Activated CD4-positive, alpha-beta T cell treated with anti-CD3 and anti-CD28 coated beads, Interleukin-2, amount 50 U/mL, for 48 hours (primary cell): ENCODE measurements at regions not wholly inside any gene's neighbourhood (a gene's known extent, or its start where the extent isn't known, plus 50 kb on each side); places are given as distances from the start of the nearest gene placed in this dataset.
A peak's percentile ranks its signal among the peaks of the same experiment; 100 is the strongest.

ENCODE experiments used
- DNase-seq, 2 experiments: peaks; one replicate each; pipeline ENCODE4 v3.0.0-alpha.2; 2020

DNA sequence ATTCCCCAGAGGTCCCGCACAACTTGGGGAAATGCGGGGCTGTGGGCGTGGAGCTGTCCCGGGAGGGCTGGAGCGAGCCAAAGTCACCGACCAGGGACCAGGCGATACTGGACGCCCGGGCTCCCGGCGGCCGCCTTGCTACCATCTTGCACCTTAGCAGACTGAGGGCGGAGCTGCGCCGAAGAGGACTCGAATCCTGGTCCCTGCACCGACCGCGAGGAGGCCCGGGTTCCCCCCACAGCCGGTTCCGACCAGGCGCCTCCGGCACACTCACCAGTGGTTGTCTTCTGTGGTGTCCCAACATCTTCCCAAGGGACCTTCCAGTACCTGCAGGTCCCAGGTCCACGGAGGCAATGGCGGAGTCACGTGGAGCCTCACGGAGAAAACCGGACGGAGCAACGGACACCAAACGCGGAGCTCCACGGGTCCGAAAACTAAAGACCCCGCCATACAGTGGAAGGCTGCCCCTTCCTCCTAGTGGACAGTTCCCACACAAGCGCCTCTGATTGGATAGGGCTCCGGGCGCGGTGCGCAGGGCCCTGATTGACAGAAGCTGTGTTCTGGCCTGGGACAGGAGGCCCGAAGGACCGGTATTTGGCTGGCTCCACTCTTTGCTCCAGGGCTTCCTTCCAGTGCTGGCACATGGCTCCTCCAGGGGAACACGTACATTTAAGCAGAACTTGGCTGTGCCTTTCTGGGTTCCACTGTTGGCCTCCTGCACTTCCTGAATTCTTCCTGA lies 124.6 kb upstream of the ZNF479 start:
- no peak for DNase-seq

DNA sequence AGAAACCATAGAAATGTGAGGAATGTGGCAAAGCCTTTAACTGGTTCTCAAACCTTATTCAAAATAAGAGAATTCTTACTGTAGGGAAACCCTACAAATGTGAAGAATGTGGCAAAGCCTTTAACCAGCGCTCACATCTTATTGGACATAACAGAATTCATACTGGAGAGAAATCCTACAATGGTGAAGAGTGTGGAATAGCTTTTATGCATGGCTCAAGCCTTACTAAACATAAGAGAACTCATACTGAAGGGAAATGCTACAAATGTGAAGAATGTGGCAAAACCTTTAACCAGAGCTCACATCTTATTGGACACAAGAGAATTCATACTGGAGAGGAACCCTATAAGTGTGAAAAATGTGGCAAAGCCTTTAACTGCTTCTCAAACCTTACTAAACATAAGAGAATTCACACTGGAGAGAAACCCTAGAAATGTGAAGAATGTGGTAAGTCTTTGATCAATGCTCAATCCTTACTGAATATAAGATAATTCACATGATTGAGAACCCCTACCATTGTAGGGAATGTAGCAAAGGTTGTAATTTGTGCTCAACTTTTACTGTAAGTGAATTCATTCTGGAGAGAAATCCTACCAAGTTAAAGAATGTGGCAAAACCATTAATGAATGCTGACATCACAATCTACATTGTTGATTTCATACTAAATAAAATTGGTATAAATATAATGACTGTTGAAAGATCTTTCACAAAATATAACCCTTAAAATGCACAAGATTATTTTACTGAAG lies 142.5 kb upstream of the ZNF479 start:
- DNase-seq = no peak

DNA sequence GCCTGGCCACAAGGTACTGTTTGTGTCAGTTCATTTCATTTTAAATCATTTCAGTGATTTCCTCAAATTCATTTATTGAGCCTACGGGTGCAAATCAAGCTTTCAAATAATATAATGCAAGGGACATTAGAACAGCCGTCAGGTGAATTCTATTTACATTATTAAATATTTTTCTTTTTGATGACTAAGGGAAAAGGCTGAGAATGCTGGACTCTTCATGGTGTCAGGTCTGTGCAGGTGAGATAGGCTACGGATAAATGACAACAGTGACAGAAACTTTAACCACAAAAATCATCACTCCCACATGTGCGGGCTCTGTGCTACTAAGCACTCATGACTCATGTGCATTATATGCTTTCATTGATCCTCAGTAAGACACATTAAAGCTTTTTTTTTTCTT lies 149.2 kb upstream of the ZNF716 start:
- no peak for DNase-seq

DNA sequence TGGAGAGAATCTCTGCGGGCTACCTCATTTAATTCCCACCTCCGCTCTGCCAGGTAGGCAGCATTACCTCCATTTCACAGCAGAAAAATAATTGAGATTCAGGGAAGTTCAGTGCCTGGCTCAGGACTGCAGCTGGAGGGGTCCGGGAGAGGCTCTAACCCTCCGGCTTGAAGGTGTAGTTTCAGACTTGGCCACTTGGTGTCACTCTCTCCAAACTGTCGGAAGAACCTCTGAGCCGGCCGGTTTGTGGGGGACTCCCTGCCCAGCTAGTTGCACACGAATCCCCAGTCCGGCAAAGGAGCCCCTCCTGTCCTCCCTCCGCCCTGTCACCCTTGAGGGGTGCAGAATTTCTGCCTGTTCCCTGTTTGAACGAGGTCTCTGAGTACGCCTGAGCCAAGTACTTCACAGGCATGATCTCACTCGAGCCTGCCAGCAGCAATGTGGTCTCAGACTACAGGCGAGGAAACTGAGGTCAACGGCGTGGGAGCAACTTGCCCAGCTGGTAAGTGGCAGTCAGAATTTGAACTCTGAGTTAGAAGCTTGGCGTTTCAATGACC lies 144.7 kb upstream of the ZNF716 start:
- no peak for DNase-seq

DNA sequence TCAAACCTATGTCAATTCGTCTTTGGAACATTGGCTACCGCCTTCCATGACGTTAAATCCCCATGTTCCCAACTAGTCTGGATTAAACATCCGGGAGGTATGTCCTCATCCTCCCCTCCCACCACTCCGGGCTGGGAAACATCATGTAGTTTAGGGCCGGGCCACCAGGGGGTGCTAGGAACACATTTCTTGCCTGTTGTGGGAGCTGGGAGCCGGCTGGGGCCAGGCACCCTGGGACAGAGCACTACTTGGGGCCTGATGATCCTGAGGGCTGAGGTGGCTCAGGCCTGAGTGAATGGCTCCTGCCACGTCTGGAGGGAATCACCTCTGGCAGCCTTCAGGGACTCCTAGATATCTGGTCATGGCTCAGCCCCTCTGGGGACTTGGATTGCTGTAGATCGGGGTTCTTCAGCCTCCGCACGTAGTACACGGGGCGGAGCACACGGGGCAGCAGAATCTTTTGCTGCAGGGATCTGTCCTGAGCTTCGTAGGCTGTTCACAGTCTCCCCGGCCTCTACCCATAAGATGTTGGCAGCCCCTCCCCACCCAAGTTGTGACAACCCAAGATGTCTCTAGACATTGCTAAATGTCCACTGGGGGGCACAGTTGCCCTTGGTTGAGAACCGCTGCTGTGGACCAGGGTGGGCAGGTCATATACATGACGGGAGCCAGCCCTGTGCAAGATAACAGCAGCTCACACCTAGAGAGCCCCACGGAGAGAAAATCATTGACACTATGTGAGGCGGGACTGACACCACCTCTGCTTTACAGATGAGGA lies 141.2 kb upstream of the ZNF716 start:
- peak; percentile 6 to 7 for DNase-seq

DNA sequence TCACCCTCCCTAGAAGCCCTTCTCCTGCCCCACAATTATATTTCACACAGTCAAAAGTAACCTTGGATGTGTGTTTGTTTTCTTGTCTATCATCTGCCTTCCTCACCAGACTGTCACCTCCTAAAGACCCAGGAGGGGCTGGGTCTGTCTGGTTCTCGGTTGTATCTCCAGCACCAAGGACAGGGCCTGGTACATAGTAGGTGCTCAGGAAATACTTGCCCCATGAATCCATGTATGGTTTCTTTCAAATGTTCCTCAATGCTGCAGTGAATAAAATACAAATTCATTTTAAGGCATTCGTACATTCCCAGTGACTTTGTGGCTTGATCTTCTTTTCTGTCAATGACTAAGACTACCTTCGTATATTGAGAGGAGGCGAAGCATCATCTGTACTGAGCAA lies 122.9 kb upstream of the ZNF716 start:
- no peak for DNase-seq

DNA sequence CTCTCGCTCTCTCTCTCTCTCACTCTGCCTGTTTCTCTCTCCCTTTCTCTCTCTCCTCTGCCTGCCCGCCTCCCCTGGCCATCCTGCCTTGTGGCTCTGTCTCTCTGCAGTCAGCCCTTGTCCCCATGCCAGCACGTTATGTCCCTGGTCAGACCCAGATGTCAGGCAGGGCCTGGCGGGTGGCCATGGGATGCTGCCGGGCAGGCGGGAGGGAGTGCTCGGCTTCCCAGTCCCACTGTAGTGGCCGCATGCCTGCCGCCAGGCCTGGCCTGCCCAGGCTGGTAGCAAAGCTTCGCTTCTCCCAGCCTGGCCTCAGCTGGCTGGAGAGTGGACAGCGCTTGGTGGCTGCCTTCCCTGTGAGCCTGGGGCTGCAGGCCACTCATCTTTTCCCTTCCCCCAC lies 121.5 kb upstream of the ZNF716 start:
- DNase-seq = no peak

DNA sequence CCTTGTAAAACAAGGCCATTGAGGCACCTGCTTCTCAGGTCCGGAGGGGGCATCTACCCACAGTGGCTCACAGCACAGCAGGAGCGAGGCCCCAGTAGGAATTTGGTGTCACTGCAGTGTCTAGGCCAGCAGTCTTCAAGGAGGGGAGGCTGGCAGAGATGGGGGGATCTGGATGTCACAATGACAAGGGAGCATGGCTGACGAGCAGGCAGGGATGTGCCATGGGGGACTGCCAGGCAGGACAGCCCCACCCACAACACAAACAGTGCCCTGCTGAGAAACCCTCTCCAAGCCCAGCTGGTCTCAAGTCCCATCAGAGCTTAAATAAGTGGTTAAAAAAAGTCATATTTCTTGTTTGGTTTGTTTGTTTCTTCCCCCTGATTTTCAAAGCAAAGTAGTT lies 121.0 kb upstream of the ZNF716 start:
- no peak for DNase-seq

DNA sequence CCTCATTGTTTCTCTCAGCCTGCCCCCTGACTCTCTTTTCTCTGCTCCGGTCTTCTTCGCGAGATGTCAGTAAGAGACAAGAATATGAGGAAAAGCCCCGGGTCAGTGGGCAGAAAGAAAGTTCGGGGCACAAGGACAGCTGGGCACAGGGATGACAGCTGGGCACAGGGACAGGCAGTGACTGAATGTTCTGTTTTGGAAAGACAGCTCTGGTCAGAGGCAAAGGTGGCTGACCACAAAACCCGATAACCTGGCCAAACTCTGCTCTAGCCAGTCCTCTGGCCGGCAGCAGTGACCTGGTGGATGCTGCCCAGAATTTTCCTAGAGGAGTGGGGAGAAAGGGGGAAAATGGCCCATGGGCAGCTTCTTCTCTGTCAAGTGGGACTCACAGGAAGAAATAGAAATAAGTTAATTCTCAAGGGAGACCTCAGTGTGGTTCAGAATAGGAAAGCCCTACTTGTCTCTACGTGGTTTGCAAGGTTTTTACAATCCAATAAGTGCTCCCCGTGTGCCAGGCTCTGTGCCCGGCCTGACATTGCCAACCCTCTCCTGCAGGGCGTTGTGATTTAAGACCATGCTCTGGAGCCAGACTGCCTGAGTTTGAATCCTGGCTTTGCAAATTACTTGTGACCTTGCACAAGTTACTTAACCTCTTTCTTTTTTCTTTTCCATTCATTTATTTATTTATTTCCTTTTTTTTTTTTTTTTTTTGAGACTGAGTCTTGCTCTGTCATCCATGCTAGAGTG lies 110.6 kb upstream of the ZNF716 start:
- no peak for DNase-seq

DNA sequence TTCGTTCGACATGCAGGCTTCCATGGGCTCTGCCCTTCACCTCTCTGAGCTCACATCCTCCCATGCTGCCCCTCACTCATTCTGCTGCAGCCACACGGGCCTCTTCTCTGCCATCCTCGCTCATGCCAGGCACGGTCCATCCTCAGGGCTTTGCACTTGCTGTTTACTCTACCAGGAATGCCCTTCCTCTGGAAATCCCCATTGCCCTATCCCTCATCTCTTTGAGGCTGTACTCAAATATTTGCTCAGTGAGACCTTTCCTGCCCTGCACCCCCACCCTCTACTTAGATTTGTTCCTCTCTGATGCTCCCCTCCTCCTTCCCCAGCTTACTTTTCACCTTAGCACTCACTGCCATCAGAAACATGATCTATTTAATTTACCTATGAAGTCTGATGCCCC lies 107.0 kb upstream of the ZNF716 start:
- DNase-seq = no peak

DNA sequence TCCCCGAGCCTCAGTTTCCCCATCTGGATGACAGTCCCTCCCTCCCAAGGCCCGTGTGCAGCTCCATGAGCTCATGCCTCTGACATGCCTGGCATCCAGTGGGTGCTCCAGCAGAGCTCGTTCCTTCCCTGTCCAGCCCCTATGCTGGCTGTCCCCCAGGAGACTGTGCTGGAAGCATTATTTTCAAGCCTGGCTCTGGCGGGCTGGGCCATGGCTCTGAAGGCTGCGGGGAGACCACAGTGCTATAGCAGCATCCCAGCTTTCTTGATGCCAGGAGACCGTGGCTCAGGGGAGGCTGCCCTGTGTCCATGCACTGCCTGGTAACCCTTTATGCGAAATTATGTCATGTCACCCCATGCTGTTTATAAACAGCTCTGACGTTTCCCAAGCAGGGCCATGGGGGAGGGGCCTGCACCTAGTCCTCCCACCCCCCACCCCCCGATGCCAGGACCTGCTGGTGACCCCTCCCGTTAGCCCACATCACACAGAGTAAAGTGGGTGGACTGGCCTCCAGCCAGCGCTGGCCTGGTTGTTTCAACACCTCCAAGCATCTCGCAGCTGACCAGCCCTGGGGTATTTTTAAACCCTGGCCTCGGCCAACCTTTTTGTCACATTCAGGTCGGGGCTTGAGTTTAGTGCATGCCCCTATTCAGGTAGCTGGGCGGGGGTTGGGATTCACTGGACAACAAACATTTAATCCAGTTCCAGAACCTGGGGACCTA lies 105.9 kb upstream of the ZNF716 start:
- no peak for DNase-seq

DNA sequence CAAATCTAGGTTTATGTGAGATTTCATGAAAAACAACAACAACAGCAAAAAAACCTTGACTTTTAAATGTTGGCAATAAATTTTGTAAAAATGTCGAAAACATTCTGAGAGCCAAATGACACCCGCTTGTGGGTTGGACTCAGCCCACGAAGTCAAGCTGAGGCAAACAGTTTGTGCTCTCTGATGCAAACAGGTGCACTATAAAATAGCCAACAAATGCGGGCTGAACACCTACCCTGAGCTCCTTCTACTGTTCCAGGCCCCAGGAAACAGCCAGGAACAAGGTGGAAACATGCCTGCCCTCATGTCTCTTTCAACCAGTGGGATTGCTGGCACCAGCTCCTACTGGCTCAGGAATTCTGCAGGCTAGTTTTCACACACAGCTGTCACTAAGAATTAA lies 105.0 kb upstream of the ZNF716 start:
- DNase-seq = no peak

DNA sequence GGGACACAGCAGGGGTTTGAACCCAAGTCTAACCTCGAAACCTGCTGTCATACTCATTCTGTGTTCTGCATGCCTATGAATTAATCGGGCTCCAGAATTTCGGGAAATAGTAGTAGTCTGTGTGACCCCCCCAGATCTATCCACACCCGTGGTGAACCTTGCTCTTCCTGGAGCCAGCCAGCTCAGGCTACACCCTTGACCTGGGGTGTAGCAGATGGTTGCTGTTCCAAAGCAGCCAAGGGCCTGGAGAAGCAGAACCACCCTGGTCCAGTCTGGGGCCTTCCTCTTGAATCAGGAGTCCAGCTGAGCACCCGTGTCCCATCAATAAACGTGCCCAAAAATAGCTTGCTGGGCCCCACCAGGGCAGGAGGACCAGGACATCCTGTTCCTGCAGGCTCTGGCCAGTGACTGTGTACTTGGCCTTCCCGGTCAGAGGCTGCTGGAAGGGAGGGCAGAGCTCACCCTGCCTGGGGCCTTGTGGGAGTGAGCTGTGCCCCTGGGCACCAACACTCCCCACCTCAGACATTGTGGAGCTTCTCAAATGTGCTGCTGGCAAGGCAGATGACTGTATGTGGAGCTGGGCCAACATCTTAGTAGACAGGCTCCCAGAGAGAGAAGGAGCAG lies 101.2 kb upstream of the ZNF716 start:
- DNase-seq = no peak

DNA sequence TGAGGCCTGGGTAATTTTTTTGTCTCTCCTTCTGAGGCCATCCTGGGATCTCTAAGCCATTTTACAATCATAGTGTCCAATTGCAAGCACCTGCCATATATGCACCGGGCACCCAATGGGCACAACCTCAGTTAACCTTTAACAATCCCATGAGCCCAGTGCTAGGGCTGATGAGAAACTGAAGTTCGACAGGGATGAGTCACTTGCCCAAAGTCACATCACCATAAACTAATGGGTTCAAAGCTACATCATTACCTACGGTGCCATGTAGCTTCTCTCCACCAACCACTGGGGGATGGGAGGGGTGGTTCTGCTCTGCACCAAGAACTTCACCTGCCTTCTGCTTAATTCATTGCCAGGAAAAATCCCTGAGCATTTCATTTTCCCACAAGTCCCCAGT lies 95.8 kb upstream of the ZNF716 start:
- no peak for DNase-seq

DNA sequence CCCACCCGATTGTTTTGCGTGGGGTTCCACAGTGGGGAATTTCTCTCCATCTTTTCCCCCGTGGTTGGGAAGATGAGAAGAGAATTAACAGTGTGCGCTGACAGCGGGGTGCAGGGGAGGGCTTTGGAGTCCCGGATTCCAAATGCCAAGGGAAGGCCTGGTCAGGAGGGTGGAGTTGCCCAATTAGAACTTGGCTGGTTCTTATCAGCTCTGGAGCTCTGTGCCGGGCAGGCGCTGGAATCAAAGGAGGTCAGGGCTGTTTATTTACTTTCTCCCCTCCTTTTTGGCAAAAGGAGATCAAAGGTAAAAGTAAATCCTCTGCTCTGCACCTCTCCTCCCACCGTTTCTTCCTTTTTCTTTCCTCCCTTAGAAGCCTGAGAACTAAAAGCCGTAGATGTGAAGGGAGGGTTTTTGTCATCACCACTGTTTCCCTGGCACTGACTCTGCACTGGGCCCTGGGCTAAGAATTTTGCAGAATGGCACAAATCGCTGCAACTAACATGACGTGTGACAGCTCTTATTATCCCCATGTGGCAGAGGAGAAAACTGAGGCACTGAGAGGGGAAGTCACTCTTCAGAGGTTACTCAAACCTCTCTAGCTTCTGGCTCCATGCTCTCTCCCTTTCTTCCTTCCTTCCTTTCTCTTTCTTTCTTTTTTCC lies 95.2 kb upstream of the ZNF716 start:
- no peak for DNase-seq

DNA sequence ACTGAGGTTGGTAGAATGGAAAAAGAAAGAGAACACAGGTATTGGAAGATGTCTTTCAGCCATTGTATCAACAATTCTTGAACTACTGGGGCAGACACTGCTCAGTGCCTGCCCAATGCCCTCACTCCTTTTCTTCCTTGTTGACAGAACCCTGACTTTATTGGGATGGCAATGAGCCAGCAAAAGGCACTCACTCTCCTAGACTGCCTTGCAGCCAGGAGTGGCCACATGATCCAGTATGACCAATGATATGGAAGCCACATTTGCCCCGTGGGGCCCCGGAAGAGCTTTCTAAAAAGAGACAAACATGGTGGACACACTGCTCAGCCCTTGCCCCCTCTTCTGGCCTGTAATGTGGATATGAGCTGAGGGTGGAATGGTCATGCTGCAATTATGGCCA lies 88.6 kb upstream of the ZNF716 start:
- no peak for DNase-seq

DNA sequence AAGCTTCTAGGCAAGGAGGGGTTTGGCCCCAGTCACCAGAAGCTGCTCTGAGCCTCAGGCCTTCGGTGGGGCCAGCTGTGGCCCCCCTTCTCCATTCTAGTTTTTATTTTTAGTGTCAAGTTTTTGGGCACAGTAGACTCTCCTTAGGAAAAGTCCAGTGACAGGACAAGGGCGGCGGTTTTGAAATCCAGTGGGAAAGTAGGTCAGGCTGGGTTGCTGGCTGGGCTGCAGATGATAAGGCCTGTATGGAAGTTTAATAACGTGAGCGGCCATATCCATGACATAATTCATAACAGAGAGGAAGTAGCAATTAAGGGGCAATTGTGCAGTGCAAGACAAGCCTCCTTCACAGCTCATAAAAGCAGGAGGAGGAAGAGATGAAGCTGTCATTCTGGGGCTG lies 87.1 kb upstream of the ZNF716 start:
- no peak for DNase-seq

DNA sequence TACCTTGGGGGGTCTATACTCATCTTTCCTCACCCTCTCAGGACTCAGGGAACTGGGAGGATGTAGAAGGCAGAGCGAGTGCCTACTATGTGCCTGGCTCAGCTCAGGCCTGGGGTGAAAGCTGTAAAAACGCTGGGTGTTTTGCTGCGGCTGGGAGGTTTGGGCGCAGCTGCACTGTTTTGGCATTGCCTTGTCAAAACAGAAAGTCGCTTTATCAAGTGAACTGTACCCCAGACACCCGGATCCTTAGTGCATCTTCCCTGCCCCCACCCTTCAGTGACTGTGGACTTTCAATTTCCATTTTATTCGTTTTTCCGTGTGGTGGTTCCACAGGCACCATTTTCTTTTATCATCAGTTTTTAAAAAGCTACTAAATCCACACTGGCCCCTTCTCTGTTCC lies 86.7 kb upstream of the ZNF716 start:
- no peak for DNase-seq

DNA sequence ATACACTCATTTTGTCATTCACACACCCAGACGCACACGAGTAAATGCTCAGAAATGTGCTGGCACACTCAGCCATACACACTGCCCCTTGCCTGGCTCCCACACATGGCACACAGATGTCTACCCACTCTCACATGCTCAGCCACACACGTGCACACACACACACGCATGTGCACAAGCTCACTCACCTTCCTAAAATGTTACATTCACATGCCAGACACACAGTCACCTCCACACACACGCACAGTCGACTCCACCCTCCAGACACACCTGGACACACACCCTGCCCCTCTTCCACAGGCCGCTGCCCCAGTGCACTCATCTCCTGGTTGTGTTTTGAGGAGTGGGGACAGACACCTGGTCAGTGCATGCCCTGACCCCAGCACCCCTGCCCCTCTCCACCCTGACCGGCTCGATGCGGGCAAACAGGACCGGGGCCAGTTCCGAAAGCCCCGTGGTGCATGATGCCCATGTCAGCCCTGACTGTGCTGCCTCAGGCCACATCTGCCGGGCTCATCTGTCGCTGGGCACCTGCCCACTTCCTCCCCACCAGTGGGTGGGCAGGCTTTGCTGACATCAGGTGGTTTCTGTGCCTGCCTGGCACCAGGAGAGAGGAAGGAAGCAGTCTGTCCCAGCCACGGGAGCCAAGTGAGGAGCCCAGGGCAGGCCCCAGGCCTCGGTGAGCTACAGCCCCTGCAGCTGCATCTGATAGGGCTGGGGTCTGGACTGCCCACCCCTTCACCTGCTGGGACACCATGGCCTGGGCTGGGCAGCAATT lies 84.9 kb upstream of the ZNF716 start:
- DNase-seq = no peak

DNA sequence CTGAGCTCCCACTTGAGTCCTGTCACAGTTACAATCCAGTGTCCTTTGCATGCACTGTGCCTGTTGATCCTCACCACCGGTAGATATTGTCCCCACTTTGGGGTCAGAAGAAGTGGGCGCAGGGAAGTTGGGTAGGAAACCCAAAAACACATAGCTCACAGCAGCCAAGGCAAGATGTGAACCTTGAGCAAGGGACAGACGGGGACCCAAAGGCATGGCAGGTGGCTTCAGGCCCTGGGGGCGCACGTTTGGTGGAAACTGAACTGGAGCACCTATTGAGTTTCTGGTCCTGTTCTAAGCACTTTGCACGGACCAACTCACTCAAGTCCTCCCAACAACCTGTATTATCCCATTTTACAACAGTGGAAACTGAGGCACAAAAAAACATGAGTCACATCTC lies 82.8 kb upstream of the ZNF716 start:
- DNase-seq = no peak
